Nephron progenitor cell (in vitro differentiated cells): ENCODE measurements at regions not wholly inside any gene's neighbourhood (a gene's known extent, or its start where the extent isn't known, plus 50 kb on each side); places are given as distances from the start of the nearest gene placed in this dataset.
A peak's percentile ranks its signal among the peaks of the same experiment; 100 is the strongest.

Experiments used
- DNase-seq: peaks from one replicate; pipeline ENCODE4 v3.0.0; 2021
- H3K27ac Mint-ChIP-seq: 2 replicates; pipeline ENCODE4 v1.8.0; 2021; ENCODE audit warnings: mild to moderate bottlenecking, moderate library complexity, mixed read lengths
- H3K27me3 Mint-ChIP-seq: 2 replicates; pipeline ENCODE4 v1.8.0; 2021; ENCODE audit warnings: mild to moderate bottlenecking, low read depth, mixed read lengths; ENCODE audit not compliant: poor library complexity
- H3K36me3 Mint-ChIP-seq: 2 replicates; pipeline ENCODE4 v1.8.0; 2021; ENCODE audit warnings: low read depth, mixed read lengths
- H3K4me1 Mint-ChIP-seq: 2 replicates; pipeline ENCODE4 v1.8.0; 2021; ENCODE audit warnings: mixed read lengths
- H3K4me3 Mint-ChIP-seq: 2 replicates; pipeline ENCODE4 v1.8.0; 2021; ENCODE audit warnings: mild to moderate bottlenecking, moderate library complexity, mixed read lengths
- H3K9me3 Mint-ChIP-seq: 2 replicates; pipeline ENCODE4 v1.8.0; 2021; ENCODE audit warnings: mild to moderate bottlenecking, moderate library complexity, mixed read lengths
- TF ChIP-seq, protein P1 (sequence below): fragments of 200-600 bp; sonication (generic); IDR thresholded peaks from 2 replicates; pipeline ENCODE4 v1.5.0; 2021; ENCODE audit warnings: antibody characterized with exemption

DNA sequence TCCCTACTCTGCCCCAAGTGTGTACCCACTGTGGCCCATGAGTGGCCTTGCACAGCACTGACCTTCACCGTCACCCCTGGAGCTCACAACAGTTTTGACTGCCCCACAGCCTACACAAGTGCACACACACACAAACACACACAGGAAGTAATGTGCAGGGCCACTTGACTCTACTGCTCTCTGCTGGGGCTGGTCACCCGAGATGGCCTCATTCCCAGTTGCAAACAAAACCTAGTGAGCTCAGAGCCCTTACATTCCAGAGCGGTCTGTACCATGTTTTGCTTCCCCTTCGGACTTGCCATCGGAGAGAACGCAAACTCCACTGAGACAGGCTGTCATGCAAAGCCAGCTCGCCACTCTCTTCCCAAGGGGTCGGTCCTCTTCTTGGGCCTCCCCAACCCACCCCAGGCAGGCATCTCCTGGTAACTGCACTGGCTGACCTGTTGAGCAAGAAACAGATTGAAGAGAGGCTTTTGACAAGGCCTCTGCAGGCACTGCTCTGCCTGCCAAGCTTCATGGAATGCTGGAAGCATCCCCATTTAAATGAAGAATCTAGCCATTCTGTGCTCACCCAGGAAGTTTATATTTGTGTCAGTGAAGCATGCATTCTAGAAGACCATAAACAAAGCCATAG, 232.0 kb upstream of the IGF1R start:
- TF ChIP-seq, protein P1, sequence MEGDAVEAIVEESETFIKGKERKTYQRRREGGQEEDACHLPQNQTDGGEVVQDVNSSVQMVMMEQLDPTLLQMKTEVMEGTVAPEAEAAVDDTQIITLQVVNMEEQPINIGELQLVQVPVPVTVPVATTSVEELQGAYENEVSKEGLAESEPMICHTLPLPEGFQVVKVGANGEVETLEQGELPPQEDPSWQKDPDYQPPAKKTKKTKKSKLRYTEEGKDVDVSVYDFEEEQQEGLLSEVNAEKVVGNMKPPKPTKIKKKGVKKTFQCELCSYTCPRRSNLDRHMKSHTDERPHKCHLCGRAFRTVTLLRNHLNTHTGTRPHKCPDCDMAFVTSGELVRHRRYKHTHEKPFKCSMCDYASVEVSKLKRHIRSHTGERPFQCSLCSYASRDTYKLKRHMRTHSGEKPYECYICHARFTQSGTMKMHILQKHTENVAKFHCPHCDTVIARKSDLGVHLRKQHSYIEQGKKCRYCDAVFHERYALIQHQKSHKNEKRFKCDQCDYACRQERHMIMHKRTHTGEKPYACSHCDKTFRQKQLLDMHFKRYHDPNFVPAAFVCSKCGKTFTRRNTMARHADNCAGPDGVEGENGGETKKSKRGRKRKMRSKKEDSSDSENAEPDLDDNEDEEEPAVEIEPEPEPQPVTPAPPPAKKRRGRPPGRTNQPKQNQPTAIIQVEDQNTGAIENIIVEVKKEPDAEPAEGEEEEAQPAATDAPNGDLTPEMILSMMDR, result no peak
- peak overlapping the region; percentile 38 for H3K27ac Mint-ChIP-seq
- H3K27me3 Mint-ChIP-seq, result peaks cover 15% of the 10 kb centered on the region
- peaks cover 43% of the 10 kb centered on the region for H3K4me1 Mint-ChIP-seq
- H3K36me3 Mint-ChIP-seq, result no peaks in the 10 kb centered on the region
- H3K9me3 Mint-ChIP-seq, result no peaks in the 10 kb centered on the region
- DNase-seq, result no peak
- H3K4me3 Mint-ChIP-seq, result no peak overlapping the region

DNA sequence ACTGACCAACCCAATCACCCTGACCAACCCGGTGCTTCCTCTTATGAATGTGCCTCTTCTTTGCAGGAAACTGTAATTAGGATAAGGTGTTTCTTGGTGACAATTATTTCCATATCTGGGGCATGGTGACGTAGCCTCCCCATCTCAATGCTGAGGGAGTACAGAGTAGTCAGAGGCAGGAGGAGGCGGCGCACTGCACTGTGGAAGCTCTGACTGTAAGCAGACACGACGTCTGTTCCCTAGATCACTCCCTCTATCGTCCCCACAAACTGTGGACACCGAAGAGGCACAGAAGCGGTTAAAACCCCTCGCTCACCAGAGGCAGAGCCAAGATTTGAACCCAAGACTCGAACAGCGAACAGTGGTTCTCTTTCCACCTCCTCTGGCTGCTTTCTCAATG, 231.0 kb upstream of the IGF1R start:
- no peak overlapping the region for H3K27ac Mint-ChIP-seq

DNA sequence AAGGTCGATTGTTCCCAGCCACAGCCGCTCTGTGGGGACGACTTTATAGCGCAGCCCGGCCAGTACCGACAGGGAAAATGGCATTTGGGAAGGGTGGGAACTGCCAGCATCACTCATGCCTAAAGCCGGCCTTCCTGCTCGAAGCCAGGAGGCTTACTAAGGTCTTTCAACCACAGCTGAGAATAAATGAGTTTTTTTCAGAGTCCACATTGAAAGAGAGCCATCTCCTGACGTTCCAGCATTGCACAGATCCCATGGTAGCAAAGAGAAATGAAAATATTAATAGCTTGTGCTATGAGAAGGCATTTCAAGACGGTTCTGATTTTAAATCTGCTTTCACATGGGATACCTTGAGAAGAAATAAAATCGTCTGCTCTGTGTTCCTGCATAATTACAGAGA, 230.2 kb upstream of the IGF1R start:
- no peak for DNase-seq
- Mint-ChIP-seq H3K36me3 (no peaks in the 10 kb centered on the region), H3K27me3 (peaks cover 26% of the 10 kb centered on the region), H3K27ac (no peak overlapping the region), H3K4me3 (no peak overlapping the region), H3K4me1 (peaks cover 43% of the 10 kb centered on the region), H3K9me3 (no peaks in the 10 kb centered on the region)
- TF ChIP-seq, protein P1, result no peak

More for the DNA sequence above, 231.0 kb upstream of the IGF1R start:
- TF ChIP-seq, protein P1, result no peak
- peaks cover 18% of the 10 kb centered on the region for H3K27me3 Mint-ChIP-seq
- H3K9me3 Mint-ChIP-seq, result no peaks in the 10 kb centered on the region
- H3K36me3 Mint-ChIP-seq, result no peaks in the 10 kb centered on the region
- H3K4me3 Mint-ChIP-seq, result no peak overlapping the region
- peaks cover 43% of the 10 kb centered on the region for H3K4me1 Mint-ChIP-seq
- DNase-seq, result no peak

DNA sequence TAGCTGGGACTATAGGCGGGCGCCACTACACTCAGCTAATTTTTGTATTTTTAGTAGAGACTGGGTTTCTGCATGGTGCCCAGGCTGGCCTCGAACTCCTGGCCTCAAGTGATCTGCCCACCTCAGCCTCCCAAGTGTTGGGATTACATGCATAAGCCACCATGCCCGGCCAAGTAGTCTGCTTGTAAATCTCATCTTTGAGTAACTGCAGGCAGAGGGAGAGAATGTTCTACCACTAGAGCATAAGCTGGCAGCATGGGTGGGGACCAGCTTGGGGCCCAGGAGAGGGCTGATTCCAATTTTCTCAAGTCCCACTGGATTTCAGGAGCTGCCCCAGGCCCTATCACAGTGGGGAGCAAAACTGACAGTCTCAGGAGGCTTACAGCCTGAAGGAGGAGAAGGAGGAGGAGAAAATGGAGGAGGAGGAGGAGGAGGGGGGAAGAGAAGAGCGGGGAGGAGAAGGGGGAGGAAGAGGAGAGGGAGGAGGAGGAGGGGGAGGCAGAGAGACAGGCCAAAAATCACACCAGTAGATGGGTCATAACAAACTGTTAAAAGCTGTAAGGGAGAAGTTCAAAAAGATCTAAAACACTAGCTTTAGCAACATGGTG, 229.1 kb upstream of the IGF1R start:
- Mint-ChIP-seq H3K27me3 (peaks cover 35% of the 10 kb centered on the region), H3K36me3 (no peaks in the 10 kb centered on the region), H3K9me3 (no peaks in the 10 kb centered on the region), H3K4me3 (no peak overlapping the region), H3K4me1 (peaks cover 43% of the 10 kb centered on the region), H3K27ac (no peak overlapping the region)
- TF ChIP-seq, protein P1, result no peak
- DNase-seq, result no peak

DNA sequence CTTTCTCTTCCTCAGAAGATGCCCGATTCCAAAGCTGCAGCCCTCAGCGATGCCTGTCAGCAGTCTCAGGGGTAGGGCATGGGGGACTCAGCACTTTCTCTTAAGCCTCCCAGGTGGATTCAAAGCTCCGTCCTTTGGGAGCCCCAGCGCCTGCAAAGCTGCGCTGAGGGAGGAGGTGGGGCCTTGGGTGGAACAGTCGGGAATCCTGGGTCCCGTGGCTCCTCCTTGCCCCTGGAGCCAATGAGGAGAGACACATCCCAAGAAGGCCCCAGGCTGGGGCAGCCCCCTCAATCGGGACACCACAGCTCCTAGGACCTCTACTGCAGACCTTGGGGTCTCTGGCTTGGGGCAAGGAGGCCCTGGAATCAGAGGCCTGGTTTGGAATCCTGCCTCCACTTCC, 227.5 kb upstream of the IGF1R start:
- H3K4me1 Mint-ChIP-seq, result peaks cover 38% of the 10 kb centered on the region
- H3K27me3 Mint-ChIP-seq, result peaks cover 51% of the 10 kb centered on the region
- DNase-seq, result no peak
- no peak overlapping the region for H3K4me3 Mint-ChIP-seq
- H3K27ac Mint-ChIP-seq, result no peak overlapping the region
- TF ChIP-seq, protein P1, result no peak
- H3K36me3 Mint-ChIP-seq, result no peaks in the 10 kb centered on the region
- H3K9me3 Mint-ChIP-seq, result no peaks in the 10 kb centered on the region
